ENCODE measurements at regions not wholly inside any gene's neighbourhood (a gene's known extent, or its start where the extent isn't known, plus 50 kb on each side); places are given as distances from the start of the nearest gene placed in this dataset.

GRCh38 chr19:16019691-16020448 is 56.4 kb upstream of the TPM4 start:
- dilution Hi-C loops (cut with HindIII; ENCODE audit: low sequenced_read_pairs, unreplicated experiment): no loop called here
- H3K18ac ChIP-seq (ENCODE audit: low read depth, low read length): no peak overlapping the region

More at GRCh38 chr19:16019691-16020448, 56.4 kb upstream of the TPM4 start:
- H2BK5ac ChIP-seq (ENCODE audit: low read depth, low read length, poor library complexity, severe bottlenecking): no peak overlapping the region
- CTCF ChIA-PET: no interaction called here
- no peak overlapping the region for H2AFZ ChIP-seq (replicated peaks; ENCODE audit: low read length, poor library complexity)
- no peak overlapping the region for H3K56ac ChIP-seq (ENCODE audit: extremely low read depth, insufficient read depth, low read length)
- H3K27me3 ChIP-seq (ENCODE audit: control insufficient read depth, insufficient read depth, low read length): peaks cover 6% of the 10 kb centered on the region; the same call in 1 of the 2 replicates
- H3K36me3 ChIP-seq (ENCODE audit: control insufficient read depth, insufficient read depth, low read length): no peaks in the 10 kb centered on the region
- intact Hi-C loops (cut with micrococcal nuclease) (no loop called here), in situ Hi-C loops (cut with MboI; ENCODE audit: low sequenced_read_pairs) (no loop called here)
- H4K91ac ChIP-seq (ENCODE audit: insufficient read depth, low read depth, low read length): no peak overlapping the region
- no peak overlapping the region for H2BK15ac ChIP-seq (ENCODE audit: low read depth, low read length)
- no peaks in the 10 kb centered on the region for H4K20me1 ChIP-seq (ENCODE audit: insufficient read depth, low read length)
- no peak overlapping the region for H3K4me3 ChIP-seq (ENCODE audit: insufficient read depth, low read depth, low read length)
- no peak overlapping the region for H4K5ac ChIP-seq (ENCODE audit: low read depth, low read length)
- H2BK120ac ChIP-seq (ENCODE audit: low read depth, low read length): no peak overlapping the region
- H3K9ac ChIP-seq (ENCODE audit: low read depth, low read length): no peak overlapping the region
- H3K4me2 ChIP-seq (ENCODE audit: low read depth, low read length): no peak overlapping the region
- H4K8ac ChIP-seq (ENCODE audit: low read depth in 2 of 2, low read length in 2 of 2): no peak overlapping the region
- no peaks in the 10 kb centered on the region for H3K4me1 ChIP-seq (ENCODE audit: control insufficient read depth, insufficient read depth, low read length)
- no peaks in the 10 kb centered on the region for H3K9me3 ChIP-seq (ENCODE audit: control insufficient read depth, insufficient read depth, low read length)
- H3K79me1 ChIP-seq (ENCODE audit: low read depth in 1 of 2, low read length in 2 of 2): no peaks in the 10 kb centered on the region
- POLR2A ChIA-PET (ENCODE audit: unreplicated experiment): no interaction called here
- DNase-seq: no peak
- 64% methylated on average over 9 of the region's 24 CpGs; no CpG with 5 or more reads in 1 of the 2 experiments for WGBS, 2 experiments (ENCODE audit: extremely low coverage in 2 of 2, insufficient read length in 1 of 2)
- H3K23ac ChIP-seq (ENCODE audit: low read depth, low read length): no peak overlapping the region
- H3K9me1 ChIP-seq (ENCODE audit: insufficient read depth, low read length): no peaks in the 10 kb centered on the region
- H2AK5ac ChIP-seq (ENCODE audit: low read depth, low read length): no peak overlapping the region
- ATAC-seq (ENCODE audit: low read depth): no peak
- H3K14ac ChIP-seq (replicated peaks; ENCODE audit: low read depth, low read length): no peak overlapping the region
- no peak overlapping the region for H3K4ac ChIP-seq (ENCODE audit: low read depth, low read length)
- H2AK9ac ChIP-seq (replicated peaks; ENCODE audit: low read depth, low read length, poor library complexity): no peak overlapping the region
- H2BK20ac ChIP-seq (ENCODE audit: low read depth, low read length): no peak overlapping the region
- no TSS peak for BruUV-seq (replicated peaks)
- H3K27ac ChIP-seq (ENCODE audit: insufficient read depth, low read length): no peak overlapping the region
- TF ChIP-seq MXI1 (IDR thresholded peaks at IDR 0.05; ENCODE audit: borderline replicate concordance, low read depth, low read length): no peak

Measured in IMR-90 (cell line).